ENCODE measurements at regions not wholly inside any gene's neighbourhood (a gene's known extent, or its start where the extent isn't known, plus 50 kb on each side); places are given as distances from the start of the nearest gene placed in this dataset.
A peak's percentile ranks its signal among the peaks of the same experiment; 100 is the strongest.

GRCh38 chr13:27847669-27848068 lies 55.4 kb downstream of the GSX1 start:
- DNase-seq = no peak

- DNase-seq = no peak
These were observed 59.0 kb downstream of the GSX1 start for GRCh38 chr13:27851096-27851850.

- DNase-seq = no peak
These were observed 60.2 kb downstream of the GSX1 start for GRCh38 chr13:27852491-27852890.

- no peak for DNase-seq
These were observed 61.1 kb downstream of the GSX1 start for GRCh38 chr13:27853335-27853734.

- no peak for DNase-seq
These were observed 61.6 kb downstream of the GSX1 start for GRCh38 chr13:27853861-27854260.

GRCh38 chr13:27854606-27855005 lies 62.3 kb downstream of the GSX1 start:
- DNase-seq = no peak

- DNase-seq = no peak
These were observed 63.1 kb downstream of the GSX1 start for GRCh38 chr13:27855381-27855780.

- peak; percentile 37 for DNase-seq
These were observed 62.5 kb upstream of the PDX1 start for GRCh38 chr13:27857282-27857681.

GRCh38 chr13:27858046-27858445 lies 61.8 kb upstream of the PDX1 start:
- no peak for DNase-seq

GRCh38 chr13:27860743-27861142 lies 59.1 kb upstream of the PDX1 start:
- DNase-seq = no peak

GRCh38 chr13:27861165-27861564 lies 58.6 kb upstream of the PDX1 start:
- DNase-seq = no peak

- no peak for DNase-seq
These were observed 51.0 kb upstream of the PDX1 start for GRCh38 chr13:27868641-27869435.

- DNase-seq = no peak
These were observed 50.2 kb upstream of the PDX1 start for GRCh38 chr13:27869436-27870095.

Measured in NCI-H1105 (cell line).